ENCODE measurements at regions not wholly inside any gene's neighbourhood (a gene's known extent, or its start where the extent isn't known, plus 50 kb on each side); places are given as distances from the start of the nearest gene placed in this dataset.

DNA sequence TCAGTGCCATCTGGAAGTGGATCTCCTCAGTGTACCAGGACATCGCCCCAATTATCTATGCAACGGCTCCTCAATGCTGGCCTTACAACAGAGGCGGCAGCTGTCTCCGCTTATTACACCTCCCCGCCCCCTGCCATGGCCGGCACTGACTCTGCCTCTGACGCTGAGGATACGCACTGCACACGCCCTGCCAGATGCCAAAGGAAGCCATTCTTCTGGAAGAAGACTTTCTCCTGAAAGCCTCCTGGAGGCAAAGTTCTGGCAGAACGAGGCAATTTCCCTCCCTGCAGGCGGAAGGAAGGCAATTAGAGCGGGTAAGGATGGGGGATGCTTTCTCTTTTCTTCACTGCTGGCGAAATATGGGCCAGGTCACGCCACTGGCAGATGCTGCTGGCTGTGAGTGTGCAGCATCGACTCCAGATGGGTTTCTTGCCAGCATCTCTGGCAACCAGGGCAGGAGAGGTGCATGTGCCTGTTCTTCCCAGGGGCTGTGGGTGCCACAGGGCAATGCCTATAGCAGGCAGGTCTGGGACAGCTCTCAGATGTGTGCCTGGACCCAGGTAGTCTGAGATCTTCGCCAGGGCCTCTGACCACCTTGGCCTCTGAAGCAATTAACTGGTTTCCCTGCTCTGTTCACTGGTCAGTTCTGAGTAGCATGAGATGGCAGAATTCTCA lies 62.2 kb upstream of the MRPS22 start:
- no peak for DNase-seq (ENCODE audit: low spot score)

- no peak for DNase-seq (ENCODE audit: low spot score)
These were observed 60.5 kb upstream of the MRPS22 start for GRCh38 chr3:139283301-139283700.

DNA sequence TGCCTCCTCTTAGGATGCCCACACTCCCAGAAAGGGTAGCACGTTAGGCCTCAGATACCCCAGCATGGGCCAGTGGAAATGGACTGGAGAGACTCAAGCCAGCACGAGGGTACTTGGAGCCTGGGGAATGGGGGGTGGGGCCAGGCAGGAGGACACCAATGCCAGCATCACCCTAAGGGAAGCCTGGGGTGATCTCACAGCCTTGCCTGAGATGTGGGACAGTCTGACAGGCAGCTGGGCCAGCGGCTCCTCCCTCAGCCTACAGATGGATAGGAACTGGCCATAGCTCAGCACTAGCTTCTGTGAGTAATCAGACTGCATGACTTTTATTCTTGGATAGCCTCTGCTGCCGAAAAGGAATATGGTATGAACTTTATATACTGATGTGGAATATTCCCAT lies 59.6 kb upstream of the MRPS22 start:
- DNase-seq (ENCODE audit: low spot score), result peak; percentile 12

GRCh38 chr3:139285691-139286090 lies 58.1 kb upstream of the MRPS22 start:
- no peak for DNase-seq (ENCODE audit: low spot score)

- DNase-seq (ENCODE audit: low spot score), result no peak
These were observed 57.6 kb upstream of the MRPS22 start for GRCh38 chr3:139286241-139286640.

DNA sequence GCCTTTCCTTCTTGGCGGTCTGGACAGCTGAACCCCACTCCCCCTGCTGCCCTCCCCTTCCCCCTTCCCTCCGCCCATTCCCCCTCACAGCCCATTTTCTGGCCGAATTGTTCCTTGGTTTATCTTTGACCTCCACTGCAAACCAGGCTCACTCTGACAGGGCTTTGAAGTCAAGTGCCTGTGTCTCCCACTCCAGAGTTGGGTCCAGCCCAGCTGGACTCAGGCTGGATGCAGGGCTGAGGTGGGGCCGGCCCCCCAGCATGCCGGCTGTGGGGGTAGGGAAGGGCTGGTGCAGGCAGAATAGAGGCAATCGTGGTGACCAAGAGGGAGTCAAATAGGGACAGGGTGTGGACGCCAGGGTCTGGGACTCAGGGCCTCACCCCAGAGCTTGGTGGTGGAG lies 57.0 kb upstream of the MRPS22 start:
- DNase-seq (ENCODE audit: low spot score), result no peak

DNA sequence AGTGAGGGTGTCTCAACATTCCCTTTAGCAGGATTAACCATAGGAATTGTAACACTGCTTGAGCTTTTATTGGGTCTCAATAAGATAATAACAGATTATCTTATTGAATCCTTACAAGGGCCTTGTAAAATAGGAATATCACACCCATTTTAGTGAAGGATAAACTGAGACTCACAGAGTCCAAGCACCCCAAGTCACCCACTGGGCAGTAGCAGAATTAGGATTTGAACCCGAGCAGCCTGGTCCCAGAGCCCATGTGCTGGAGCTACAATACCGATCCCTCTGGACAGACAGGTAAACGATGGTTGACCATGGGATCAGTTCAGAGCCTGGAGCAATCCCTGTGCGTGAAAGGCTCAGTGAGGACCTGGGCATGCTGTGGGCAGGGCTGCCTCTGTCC lies 56.3 kb upstream of the MRPS22 start:
- no peak for DNase-seq (ENCODE audit: low spot score)

GRCh38 chr3:139288266-139288821 lies 55.5 kb upstream of the MRPS22 start:
- no peak for DNase-seq (ENCODE audit: low spot score)

DNA sequence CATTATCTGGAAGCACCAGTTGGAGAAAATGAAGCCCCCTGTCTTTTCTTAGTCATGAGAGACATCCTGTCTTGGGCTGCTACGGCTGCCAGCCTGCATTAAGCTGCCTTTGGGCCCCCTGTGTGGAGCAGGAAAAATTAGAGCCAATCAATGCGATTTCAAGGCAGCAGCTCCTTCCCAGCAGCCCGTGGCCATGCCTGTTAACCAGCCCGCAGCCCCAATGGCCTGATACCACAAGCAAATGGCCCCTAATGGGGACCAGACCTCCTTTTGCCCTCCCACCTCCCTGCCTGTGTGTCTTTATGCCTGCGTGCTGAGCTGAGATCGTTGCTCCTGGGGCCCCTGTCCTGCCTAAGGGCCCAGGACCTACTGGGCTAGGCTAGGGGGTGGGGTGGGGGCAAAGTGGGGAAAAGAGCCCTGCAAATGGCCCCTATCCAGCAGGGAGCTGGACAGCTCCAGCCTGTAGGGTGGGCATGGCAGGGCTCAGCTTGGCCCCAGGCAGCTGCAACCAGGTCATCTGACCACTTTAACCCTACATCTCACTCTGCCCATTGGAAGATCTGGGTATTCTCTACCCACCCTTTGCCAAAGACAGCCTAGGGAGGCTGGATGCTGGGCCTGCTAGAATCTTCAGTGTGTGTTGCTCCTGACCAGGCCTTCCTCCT lies 53.8 kb upstream of the MRPS22 start:
- DNase-seq (ENCODE audit: low spot score), result no peak

- no peak for DNase-seq (ENCODE audit: low spot score)
These were observed 52.4 kb upstream of the MRPS22 start for GRCh38 chr3:139291276-139292051.

DNA sequence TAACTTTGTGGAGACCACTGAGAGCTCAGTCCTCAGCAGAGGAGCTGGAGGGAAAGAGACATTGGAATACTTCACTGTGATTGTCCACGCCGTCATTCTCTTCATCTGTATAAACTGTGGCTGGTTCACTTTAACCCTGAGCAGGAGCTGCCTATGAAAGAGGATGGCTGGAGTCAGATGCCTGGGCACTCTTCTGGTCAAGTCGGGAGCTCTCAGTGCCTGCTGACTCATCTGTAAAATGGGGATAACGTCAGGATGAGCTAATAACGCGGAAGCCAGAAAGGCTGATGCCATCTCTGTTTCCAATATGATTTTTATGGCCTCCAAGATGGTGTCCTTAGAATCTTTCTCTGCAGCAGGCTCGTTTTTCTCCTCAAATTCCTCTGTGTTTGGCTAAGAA lies 51.6 kb upstream of the MRPS22 start:
- DNase-seq (ENCODE audit: low spot score), result peak; percentile 31

DNA sequence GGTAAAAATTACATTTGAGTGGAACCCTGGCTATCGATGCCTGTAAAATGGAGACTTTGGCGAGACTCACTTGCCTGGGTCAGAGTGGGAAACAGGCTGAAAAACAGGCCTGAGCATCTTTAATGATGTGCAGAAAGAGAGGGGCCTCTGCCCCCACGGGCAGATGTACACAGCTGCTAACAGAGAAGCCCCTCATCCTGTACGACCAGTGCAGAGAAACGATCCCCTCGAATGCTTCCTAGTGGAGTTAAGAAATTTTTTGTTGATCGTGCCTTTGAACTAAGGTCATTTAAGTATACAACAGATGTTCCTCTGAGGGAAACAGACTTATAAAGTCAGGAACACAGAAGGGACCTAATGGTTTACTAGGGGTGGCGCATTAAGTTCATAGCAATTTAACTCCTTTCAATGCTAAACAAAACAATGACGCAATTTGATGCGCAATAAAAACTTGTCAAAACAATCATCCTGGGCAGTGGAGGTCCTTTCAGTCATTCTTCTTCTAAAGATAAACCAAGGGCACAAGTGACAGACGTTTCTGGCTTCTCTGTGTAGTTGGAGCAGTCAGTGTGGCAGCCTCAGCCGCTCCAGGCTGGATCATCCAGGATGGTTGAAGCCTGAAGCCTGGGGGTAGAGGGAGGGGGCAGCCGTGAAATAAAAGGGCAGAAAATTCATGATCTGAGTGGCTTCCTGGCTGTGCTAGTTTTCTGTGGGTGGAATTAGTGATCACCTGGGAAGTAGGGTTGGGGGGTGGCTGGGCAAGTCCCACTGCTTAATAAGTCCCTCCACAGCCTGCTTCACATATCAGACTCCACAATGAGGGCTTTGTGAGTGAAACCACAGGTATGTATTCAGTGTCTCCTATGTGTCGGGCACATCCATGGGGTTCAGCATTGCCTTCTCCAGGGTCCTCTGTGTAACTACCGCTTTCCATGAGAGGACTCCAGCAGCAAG lies 50.8 kb upstream of the MRPS22 start:
- DNase-seq (ENCODE audit: low spot score), result no peak

GRCh38 chr3:139293665-139294023 lies 50.2 kb upstream of the MRPS22 start:
- DNase-seq (ENCODE audit: low spot score), result no peak

Measured in RKO (cell line).